ENCODE measurements at regions not wholly inside any gene's neighbourhood (a gene's known extent, or its start where the extent isn't known, plus 50 kb on each side); places are given as distances from the start of the nearest gene placed in this dataset.
A peak's percentile ranks its signal among the peaks of the same experiment; 100 is the strongest.

DNA sequence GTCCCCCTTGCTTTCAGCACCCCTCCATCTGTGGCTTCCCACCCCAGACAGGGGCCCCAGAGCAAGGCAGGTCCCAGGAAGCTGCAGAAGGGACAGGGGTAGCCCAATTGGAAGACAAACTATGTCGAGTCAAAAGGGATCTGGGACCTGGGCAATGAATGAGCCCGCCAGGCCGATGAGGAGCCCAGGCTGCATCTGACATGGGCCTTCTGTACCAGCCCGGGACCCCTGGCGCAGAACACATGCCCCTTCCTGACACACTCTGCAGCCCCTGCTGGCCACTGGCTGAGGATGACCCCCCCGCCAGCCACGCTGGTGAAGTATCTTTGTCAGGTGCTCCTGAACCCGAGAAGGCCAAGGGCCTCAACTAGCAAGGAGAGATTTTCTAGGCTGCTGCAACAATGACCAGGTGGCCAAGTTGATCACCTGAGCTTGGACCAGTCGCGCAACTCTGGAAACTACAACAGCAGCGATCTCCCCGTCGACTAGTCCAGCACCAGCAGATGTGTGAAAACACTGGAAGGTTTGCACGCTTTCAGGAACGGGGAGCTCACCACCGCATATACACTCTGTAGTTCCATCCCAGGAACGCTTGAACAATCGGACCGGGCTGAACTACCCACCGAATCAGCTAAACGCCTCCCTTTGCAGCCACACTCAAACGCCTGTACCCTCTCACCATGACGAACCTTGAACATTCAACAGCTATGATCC lies 119.0 kb downstream of the NCOR2 start:
- Histone ChIP-seq H3K4me1 (ENCODE audit: control insufficient read depth, insufficient read depth, low read length) (peaks cover 7% of the 10 kb centered on the region; the same call in 1 of the 2 replicates), H3K36me3 (ENCODE audit: control insufficient read depth, insufficient read depth, low read length) (peaks cover 47% of the 10 kb centered on the region), H3K9me3 (ENCODE audit: control insufficient read depth, insufficient read depth, low read depth, low read length) (no peaks in the 10 kb centered on the region), H3K4me3 (ENCODE audit: low read depth, low read length) (no peak overlapping the region), H3K9ac (ENCODE audit: low read length) (no peak overlapping the region), H3K27ac (ENCODE audit: low read depth, low read length) (no peak overlapping the region), H3K27me3 (ENCODE audit: control insufficient read depth, insufficient read depth, low read length) (no peaks in the 10 kb centered on the region)

DNA sequence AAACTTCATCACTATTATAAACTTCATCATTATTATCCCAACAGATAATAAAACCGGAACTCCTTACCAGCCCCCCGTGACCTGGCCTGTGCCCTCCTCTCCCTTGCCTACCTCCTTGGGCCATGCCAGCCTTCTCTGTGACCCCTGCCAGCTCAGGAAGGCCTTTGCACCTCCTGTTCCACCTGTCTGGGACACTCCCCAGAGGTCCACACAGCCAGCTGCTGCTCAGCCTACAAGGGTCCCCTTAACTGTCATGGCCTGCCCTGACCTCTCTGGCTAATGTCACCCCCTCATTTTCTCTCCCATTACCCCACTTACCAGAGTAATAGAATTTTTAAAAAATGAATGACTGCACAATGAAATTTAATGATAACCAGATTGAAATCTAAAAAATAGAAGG lies 121.0 kb downstream of the NCOR2 start:
- Histone ChIP-seq H3K9me3 (ENCODE audit: control insufficient read depth, insufficient read depth, low read depth, low read length) (no peaks in the 10 kb centered on the region), H3K4me3 (ENCODE audit: low read depth, low read length) (no peak overlapping the region), H3K27ac (ENCODE audit: low read depth, low read length) (no peak overlapping the region), H3K36me3 (ENCODE audit: control insufficient read depth, insufficient read depth, low read length) (peaks cover 60% of the 10 kb centered on the region), H3K4me1 (ENCODE audit: control insufficient read depth, insufficient read depth, low read length) (peaks cover 5% of the 10 kb centered on the region; the same call in 1 of the 2 replicates), H3K27me3 (ENCODE audit: control insufficient read depth, insufficient read depth, low read length) (no peaks in the 10 kb centered on the region), H3K9ac (ENCODE audit: low read length) (no peak overlapping the region)

DNA sequence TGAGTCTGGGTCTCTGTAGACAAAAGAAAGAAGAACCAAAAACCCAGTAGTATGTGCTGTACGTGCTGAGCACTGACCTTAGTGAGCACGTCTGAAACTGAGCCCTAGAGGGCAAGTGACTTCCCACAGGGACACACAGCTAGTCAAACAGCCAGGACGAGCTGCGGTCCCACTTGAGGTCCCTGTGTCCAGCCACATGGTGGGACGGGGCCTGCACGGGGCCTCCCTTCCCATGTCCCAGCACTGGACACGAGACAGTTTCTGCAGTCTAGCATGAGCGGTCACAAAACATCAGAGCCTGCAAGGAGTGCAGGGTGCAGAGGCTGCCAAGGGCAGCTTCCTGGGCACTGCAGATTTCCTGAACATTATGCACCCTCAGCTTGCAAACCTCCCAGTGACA lies 121.6 kb downstream of the NCOR2 start:
- Histone ChIP-seq H3K4me3 (ENCODE audit: low read depth, low read length) (no peak overlapping the region), H3K4me1 (ENCODE audit: control insufficient read depth, insufficient read depth, low read length) (peaks cover 9% of the 10 kb centered on the region; the same call in 1 of the 2 replicates), H3K9me3 (ENCODE audit: control insufficient read depth, insufficient read depth, low read depth, low read length) (no peaks in the 10 kb centered on the region), H3K27me3 (ENCODE audit: control insufficient read depth, insufficient read depth, low read length) (no peaks in the 10 kb centered on the region), H3K9ac (ENCODE audit: low read length) (no peak overlapping the region), H3K36me3 (ENCODE audit: control insufficient read depth, insufficient read depth, low read length) (peaks cover 59% of the 10 kb centered on the region), H3K27ac (ENCODE audit: low read depth, low read length) (no peak overlapping the region)

DNA sequence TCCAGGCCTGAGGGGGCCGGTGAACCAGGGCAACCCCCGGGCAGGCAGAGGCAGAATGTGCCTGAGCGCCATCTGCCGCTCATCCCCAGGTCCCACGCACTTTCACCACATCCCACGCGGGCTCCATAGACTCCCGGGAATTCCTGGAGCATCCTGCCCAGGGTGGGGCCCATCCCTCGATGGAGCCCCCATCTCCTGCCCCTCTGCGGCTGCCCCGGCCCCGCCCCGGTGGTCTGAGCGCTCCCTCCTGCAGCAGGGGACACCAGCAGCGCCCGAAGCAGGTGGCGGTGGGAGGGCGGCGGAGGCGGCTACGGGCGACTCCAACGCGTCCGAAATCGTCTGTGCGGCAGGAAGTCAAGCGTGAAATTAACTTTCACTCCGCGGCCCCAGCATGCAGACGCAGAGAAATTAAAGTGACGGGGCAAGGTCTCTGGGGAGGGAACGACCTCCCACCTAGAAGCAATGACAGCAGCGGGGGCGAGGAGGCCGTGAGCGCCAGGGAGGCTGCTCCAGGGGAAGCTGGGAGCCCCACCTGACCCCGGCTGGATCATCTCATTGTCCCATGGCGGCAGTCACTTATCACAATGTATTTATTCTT lies 122.2 kb downstream of the NCOR2 start:
- Histone ChIP-seq H3K27ac (ENCODE audit: low read depth, low read length) (0 out of 2 replicates have a peak overlapping the region, but pooled peaks have one; percentile 12), H3K4me3 (ENCODE audit: low read depth, low read length) (no peak overlapping the region), H3K36me3 (ENCODE audit: control insufficient read depth, insufficient read depth, low read length) (peaks cover 53% of the 10 kb centered on the region), H3K27me3 (ENCODE audit: control insufficient read depth, insufficient read depth, low read length) (no peaks in the 10 kb centered on the region), H3K9ac (ENCODE audit: low read length) (no peak overlapping the region), H3K4me1 (ENCODE audit: control insufficient read depth, insufficient read depth, low read length) (peaks cover 10% of the 10 kb centered on the region; the same call in 1 of the 2 replicates), H3K9me3 (ENCODE audit: control insufficient read depth, insufficient read depth, low read depth, low read length) (no peaks in the 10 kb centered on the region)

DNA sequence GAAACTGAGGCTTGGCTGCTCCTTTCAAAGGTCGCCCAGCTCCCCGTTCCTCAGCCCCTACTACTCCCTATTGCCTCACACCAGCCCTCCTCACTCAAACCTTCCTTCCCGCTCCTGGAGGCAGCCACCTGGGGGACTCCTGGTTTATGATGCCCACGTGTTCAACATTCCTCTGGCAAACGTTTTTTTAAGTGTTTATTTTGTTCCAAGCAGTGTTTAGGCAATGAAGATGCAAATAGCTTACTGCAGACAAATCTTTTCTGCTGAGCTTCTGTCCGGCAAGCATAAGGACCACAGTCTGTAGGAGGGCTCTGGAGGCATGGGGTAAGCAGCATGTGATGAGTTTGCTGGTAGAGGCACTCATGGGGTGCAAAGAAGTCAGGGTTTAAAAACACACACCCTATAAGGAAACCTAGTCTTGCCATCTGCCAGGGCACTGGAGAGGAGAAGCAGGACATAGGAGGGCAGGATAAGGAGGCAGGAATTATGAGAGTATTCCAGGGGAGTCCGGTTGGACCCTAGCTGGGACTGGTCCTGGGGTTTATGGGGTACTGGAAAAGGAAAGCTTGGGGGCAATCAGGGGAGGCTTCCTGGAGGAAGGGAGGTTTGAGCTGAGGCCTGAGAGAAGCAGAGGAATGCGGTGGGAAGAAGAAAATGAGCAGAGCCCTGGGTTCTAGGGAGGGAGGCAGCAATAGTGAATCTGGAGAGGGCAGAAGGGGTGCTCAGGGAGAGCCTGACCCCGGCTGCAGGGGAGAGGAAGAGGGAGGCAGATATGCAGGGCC lies 123.3 kb downstream of the NCOR2 start:
- no peak overlapping the region for H3K9ac ChIP-seq (ENCODE audit: low read length)
- no peak overlapping the region for H3K27ac ChIP-seq (ENCODE audit: low read depth, low read length)
- H3K27me3 ChIP-seq (ENCODE audit: control insufficient read depth, insufficient read depth, low read length), result peaks cover 2% of the 10 kb centered on the region; the same call in 1 of the 2 replicates
- H3K4me3 ChIP-seq (ENCODE audit: low read depth, low read length), result no peak overlapping the region
- peaks cover 10% of the 10 kb centered on the region; the same call in 1 of the 2 replicates for H3K4me1 ChIP-seq (ENCODE audit: control insufficient read depth, insufficient read depth, low read length)
- H3K36me3 ChIP-seq (ENCODE audit: control insufficient read depth, insufficient read depth, low read length), result peaks cover 42% of the 10 kb centered on the region
- H3K9me3 ChIP-seq (ENCODE audit: control insufficient read depth, insufficient read depth, low read depth, low read length), result no peaks in the 10 kb centered on the region

DNA sequence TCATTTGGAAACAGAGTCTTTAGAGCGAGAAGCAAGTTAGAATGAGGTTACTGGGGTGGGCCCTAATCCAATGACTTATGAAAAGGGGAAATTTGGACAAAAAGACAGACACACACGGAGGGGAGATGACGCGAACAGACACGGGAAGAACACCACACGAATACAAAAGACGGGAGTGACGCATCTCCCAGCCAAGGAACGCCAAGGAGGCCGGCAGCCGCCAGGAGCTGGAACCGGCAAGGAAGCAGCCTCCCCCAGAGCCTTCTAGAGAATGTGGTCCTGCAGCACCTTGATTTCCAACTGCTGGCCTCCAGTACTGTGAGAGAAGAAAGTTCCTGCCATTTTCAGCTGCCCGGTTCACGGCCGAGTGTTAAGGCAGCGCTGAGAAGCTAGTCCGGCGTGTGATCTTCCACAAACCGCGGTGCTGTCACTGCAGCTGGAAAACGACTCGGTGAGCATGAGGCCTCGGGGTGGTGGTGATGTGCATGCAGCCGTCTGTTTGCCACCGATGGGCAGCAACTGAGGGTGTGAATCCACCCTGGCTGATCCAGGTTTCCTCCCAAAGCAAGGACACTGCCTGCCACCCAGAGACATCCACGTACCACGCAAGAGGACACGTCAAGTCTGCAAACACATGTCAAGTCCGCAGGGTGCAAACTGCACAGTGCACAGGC lies 124.5 kb downstream of the NCOR2 start:
- H3K9ac ChIP-seq (ENCODE audit: low read length), result no peak overlapping the region
- H3K9me3 ChIP-seq (ENCODE audit: control insufficient read depth, insufficient read depth, low read depth, low read length), result no peaks in the 10 kb centered on the region
- H3K4me3 ChIP-seq (ENCODE audit: low read depth, low read length), result no peak overlapping the region
- peaks cover 8% of the 10 kb centered on the region for H3K27me3 ChIP-seq (ENCODE audit: control insufficient read depth, insufficient read depth, low read length)
- H3K27ac ChIP-seq (ENCODE audit: low read depth, low read length), result no peak overlapping the region
- H3K36me3 ChIP-seq (ENCODE audit: control insufficient read depth, insufficient read depth, low read length), result peaks cover 34% of the 10 kb centered on the region
- H3K4me1 ChIP-seq (ENCODE audit: control insufficient read depth, insufficient read depth, low read length), result peaks cover 10% of the 10 kb centered on the region; the same call in 1 of the 2 replicates

DNA sequence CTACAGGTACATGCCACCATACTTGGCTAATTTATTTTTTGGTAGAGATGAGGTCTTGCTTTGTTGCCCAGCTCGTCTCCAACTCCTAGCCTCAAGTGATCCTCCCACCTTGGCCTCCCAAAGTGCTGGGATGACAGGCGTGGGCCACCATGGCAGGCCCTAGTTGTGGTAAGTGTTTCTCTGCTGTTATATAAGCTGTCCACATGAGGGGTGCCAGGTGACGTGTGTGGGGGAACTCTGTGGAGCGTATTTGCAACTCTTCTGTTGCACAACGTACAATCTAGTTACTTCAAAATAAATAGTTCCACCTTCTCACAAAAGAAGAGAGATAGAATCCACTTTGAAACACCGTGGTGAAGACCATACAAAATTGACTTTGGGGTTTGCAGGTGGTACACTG lies 125.1 kb downstream of the NCOR2 start:
- H3K9me3 ChIP-seq (ENCODE audit: control insufficient read depth, insufficient read depth, low read depth, low read length), result no peaks in the 10 kb centered on the region
- H3K4me1 ChIP-seq (ENCODE audit: control insufficient read depth, insufficient read depth, low read length), result peaks cover 10% of the 10 kb centered on the region; the same call in 1 of the 2 replicates
- H3K27ac ChIP-seq (ENCODE audit: low read depth, low read length), result no peak overlapping the region
- H3K36me3 ChIP-seq (ENCODE audit: control insufficient read depth, insufficient read depth, low read length), result peaks cover 34% of the 10 kb centered on the region
- peaks cover 8% of the 10 kb centered on the region for H3K27me3 ChIP-seq (ENCODE audit: control insufficient read depth, insufficient read depth, low read length)
- H3K9ac ChIP-seq (ENCODE audit: low read length), result no peak overlapping the region
- no peak overlapping the region for H3K4me3 ChIP-seq (ENCODE audit: low read depth, low read length)

DNA sequence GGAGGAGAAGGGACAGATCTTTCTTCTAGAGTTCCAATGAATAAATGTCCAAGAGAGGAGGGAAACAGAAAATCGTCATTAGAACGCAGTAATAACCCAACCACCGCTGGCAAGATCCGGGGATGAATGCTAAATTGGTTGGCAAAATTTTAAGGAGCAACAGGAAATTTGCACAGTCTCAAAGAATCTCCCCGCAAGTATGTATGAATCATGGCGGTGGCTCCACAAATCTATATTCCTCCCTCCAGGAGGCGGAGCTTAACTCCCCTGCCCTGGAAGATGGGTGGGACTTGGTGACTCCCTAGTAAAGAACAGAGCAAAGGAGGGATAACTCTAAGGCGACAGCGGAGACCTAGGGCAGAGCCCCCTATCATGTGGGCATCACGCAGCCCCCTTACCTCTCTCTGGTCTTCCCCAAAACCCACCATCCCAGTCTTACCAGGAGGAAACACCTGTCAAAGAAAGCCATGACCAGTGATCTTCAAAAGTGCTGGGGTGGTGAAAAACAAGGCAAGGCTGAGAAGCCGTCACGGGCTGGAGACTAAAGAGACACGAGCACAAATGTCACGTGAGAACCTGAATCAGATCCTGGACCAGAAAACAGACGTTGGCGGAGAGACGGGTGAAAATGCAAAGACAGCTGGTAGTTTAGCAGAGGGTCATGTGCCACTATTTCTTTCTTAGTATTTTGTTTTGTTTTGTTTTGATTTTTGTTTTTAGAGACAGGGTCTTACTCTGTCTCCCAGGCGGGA lies 125.8 kb downstream of the NCOR2 start:
- H3K36me3 ChIP-seq (ENCODE audit: control insufficient read depth, insufficient read depth, low read length), result peaks cover 34% of the 10 kb centered on the region
- H3K4me1 ChIP-seq (ENCODE audit: control insufficient read depth, insufficient read depth, low read length), result peaks cover 10% of the 10 kb centered on the region; the same call in 1 of the 2 replicates
- no peak overlapping the region for H3K9ac ChIP-seq (ENCODE audit: low read length)

DNA sequence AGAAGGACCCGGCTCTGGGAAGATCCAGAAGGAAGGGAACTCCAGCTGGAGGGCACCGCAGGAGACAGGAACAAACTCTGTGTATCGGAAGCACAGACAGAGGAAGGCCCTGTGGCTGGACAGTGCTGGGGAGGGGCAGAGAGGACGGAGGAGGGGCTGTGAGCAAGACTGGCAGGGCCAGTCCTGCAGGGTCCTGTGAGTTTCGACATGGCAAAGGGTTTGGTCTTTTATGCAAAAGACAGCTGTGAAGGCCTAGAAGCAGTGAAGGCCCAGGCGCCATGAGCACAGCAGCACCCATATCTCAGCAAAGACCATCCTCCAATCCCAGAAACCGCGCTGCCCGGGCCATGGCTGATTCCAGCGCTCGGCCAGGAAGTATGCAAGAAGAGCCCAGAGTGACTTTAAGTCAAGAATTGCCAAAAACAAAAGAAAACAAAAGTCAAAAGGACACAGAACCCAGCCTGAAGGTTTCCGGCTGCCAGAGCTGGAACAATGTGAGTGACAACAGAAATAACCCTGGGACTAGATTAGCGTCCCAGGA lies 126.5 kb downstream of the NCOR2 start:
- H3K4me1 ChIP-seq (ENCODE audit: control insufficient read depth, insufficient read depth, low read length), result peaks cover 10% of the 10 kb centered on the region; the same call in 1 of the 2 replicates
- H3K36me3 ChIP-seq (ENCODE audit: control insufficient read depth, insufficient read depth, low read length), result peaks cover 30% of the 10 kb centered on the region
- peaks cover 8% of the 10 kb centered on the region for H3K27me3 ChIP-seq (ENCODE audit: control insufficient read depth, insufficient read depth, low read length)
- no peak overlapping the region for H3K27ac ChIP-seq (ENCODE audit: low read depth, low read length)
- no peaks in the 10 kb centered on the region for H3K9me3 ChIP-seq (ENCODE audit: control insufficient read depth, insufficient read depth, low read depth, low read length)
- no peak overlapping the region for H3K9ac ChIP-seq (ENCODE audit: low read length)
- no peak overlapping the region for H3K4me3 ChIP-seq (ENCODE audit: low read depth, low read length)

More for the DNA sequence above, 125.8 kb downstream of the NCOR2 start:
- Histone ChIP-seq H3K9me3 (ENCODE audit: control insufficient read depth, insufficient read depth, low read depth, low read length) (no peaks in the 10 kb centered on the region), H3K4me3 (ENCODE audit: low read depth, low read length) (no peak overlapping the region), H3K27me3 (ENCODE audit: control insufficient read depth, insufficient read depth, low read length) (peaks cover 8% of the 10 kb centered on the region), H3K27ac (ENCODE audit: low read depth, low read length) (no peak overlapping the region)
